Thoracic aorta (tissue), 2 donors: ENCODE measurements at regions not wholly inside any gene's neighbourhood (a gene's known extent, or its start where the extent isn't known, plus 50 kb on each side); places are given as distances from the start of the nearest gene placed in this dataset.

Source experiments
- ATAC-seq: fragments of 150-250 bp; one replicate; pipeline ENCODE4 v1.8.0; 2017; ENCODE audit warnings: low read depth; ENCODE audit not compliant: insufficient number of reproducible peaks, low FRiP score
- DNase-seq: peaks from one replicate; pipeline ENCODE4 v3.0.0-alpha.2; 2020; ENCODE audit warnings: low spot score
- H3K27ac ChIP-seq, 2 donors: fragments of 200-600 bp; sonication (generic); 1 replicate in 1 of 2; 2 replicates in 1 of 2; pipeline ENCODE4 v1.5.1; 2016; ENCODE audit warnings: mild to moderate bottlenecking in 2 of 2, moderate library complexity in 2 of 2
- H3K27me3 ChIP-seq: fragments of 200-600 bp; sonication (generic); replicated peaks from 2 replicates; pipeline ENCODE4 v1.6.0; 2016; ENCODE audit warnings: mild to moderate bottlenecking; ENCODE audit not compliant: insufficient read depth
- H3K36me3 ChIP-seq: fragments of 200-600 bp; sonication (generic); one replicate; pipeline ENCODE4 v1.5.1; 2016
- H3K4me1 ChIP-seq, 2 donors: fragments of 200-600 bp; sonication (generic); 1 replicate in 1 of 2; 2 replicates in 1 of 2; pipeline versions ENCODE4 v1.5.1 to v1.6.0; 2016; ENCODE audit warnings: low read depth in 2 of 2, mild to moderate bottlenecking in 1 of 2; ENCODE audit not compliant: control insufficient read depth in 1 of 2
- H3K4me3 ChIP-seq: fragments of 200-600 bp; sonication (generic); 2 replicates; pipeline ENCODE4 v1.5.1; 2016; ENCODE audit warnings: mild to moderate bottlenecking
- H3K9me3 ChIP-seq: fragments of 200-600 bp; sonication (generic); 2 replicates; pipeline ENCODE4 v1.5.1; 2016
- CTCF ChIP-seq: fragments of 200-600 bp; sonication (generic); IDR thresholded peaks from one replicate; pipeline ENCODE4 v1.5.1; 2019; ENCODE audit warnings: antibody characterized with exemption

GRCh38 chr10:123523833-123524232, 142.3 kb upstream of the GPR26 start:
- H3K27me3 ChIP-seq = no peaks in the 10 kb centered on the region
- no peak for DNase-seq
- H3K4me1 ChIP-seq = no peaks in the 10 kb centered on the region
- ATAC-seq = no peak
- H3K9me3 ChIP-seq = no peaks in the 10 kb centered on the region
- H3K27ac ChIP-seq = no peak overlapping the region
- no peak overlapping the region for H3K4me3 ChIP-seq
- no peaks in the 10 kb centered on the region for H3K36me3 ChIP-seq
- TF ChIP-seq CTCF = no peak

- Histone ChIP-seq H3K27me3 (no peaks in the 10 kb centered on the region), H3K4me3 (no peak overlapping the region), H3K27ac (no peak overlapping the region), H3K9me3 (no peaks in the 10 kb centered on the region), H3K36me3 (no peaks in the 10 kb centered on the region), H3K4me1 (no peaks in the 10 kb centered on the region)
- ATAC-seq (no peak), DNase-seq (no peak)
- TF ChIP-seq CTCF = no peak
Observed at GRCh38 chr10:123526356-123527064, 139.6 kb upstream of the GPR26 start.

GRCh38 chr10:123527151-123527550, 139.0 kb upstream of the GPR26 start:
- Histone ChIP-seq H3K9me3 (peaks cover under 1% of the 10 kb centered on the region), H3K27ac (no peak overlapping the region), H3K4me1 (no peaks in the 10 kb centered on the region), H3K4me3 (no peak overlapping the region), H3K36me3 (no peaks in the 10 kb centered on the region), H3K27me3 (no peaks in the 10 kb centered on the region)
- no peak for TF ChIP-seq CTCF
- ATAC-seq = no peak
- DNase-seq = no peak

- Histone ChIP-seq H3K4me3 (no peak overlapping the region), H3K27ac (no peak overlapping the region), H3K9me3 (peaks cover 7% of the 10 kb centered on the region), H3K27me3 (no peaks in the 10 kb centered on the region), H3K36me3 (no peaks in the 10 kb centered on the region), H3K4me1 (no peaks in the 10 kb centered on the region)
- no peak for DNase-seq
- no peak for TF ChIP-seq CTCF
- no peak for ATAC-seq
Observed at GRCh38 chr10:123529146-123529760, 136.9 kb upstream of the GPR26 start.

- Histone ChIP-seq H3K36me3 (no peaks in the 10 kb centered on the region), H3K4me3 (no peak overlapping the region), H3K27ac (no peak overlapping the region), H3K4me1 (no peaks in the 10 kb centered on the region), H3K27me3 (no peaks in the 10 kb centered on the region), H3K9me3 (peaks cover 7% of the 10 kb centered on the region)
- ATAC-seq = no peak
- no peak for DNase-seq
- no peak for TF ChIP-seq CTCF
Observed at GRCh38 chr10:123530166-123530870, 135.8 kb upstream of the GPR26 start.
